ENCODE measurements at regions not wholly inside any gene's neighbourhood (a gene's known extent, or its start where the extent isn't known, plus 50 kb on each side); places are given as distances from the start of the nearest gene placed in this dataset.

GRCh38 chr9:21549251-21549765, 67.2 kb upstream of the IFNE start:
- no peak overlapping the region for H3K4me3 ChIP-seq
- ATAC-seq, result peak; percentile 86

GRCh38 chr9:21549890-21550289, 67.8 kb upstream of the IFNE start:
- no peaks in the 10 kb centered on the region for H3K9me3 ChIP-seq
- TF ChIP-seq CTCF (IDR thresholded peaks at IDR 0.05), result no peak
- DNase-seq (no peak), ATAC-seq (no peak)
- H3K36me3 ChIP-seq (ENCODE audit: low read depth), result no peaks in the 10 kb centered on the region
- no peaks in the 10 kb centered on the region for H3K4me1 ChIP-seq (ENCODE audit: low read depth)
- intact Hi-C loops (cut with DNase I, micrococcal nuclease), result no loop called here
- H3K4me3 ChIP-seq, result no peak overlapping the region

More at GRCh38 chr9:21549251-21549765, 67.2 kb upstream of the IFNE start:
- H3K4me1 ChIP-seq (ENCODE audit: low read depth), result no peaks in the 10 kb centered on the region
- intact Hi-C loops (cut with DNase I, micrococcal nuclease), result no loop called here
- no peaks in the 10 kb centered on the region for H3K36me3 ChIP-seq (ENCODE audit: low read depth)
- H3K9me3 ChIP-seq, result no peaks in the 10 kb centered on the region
- DNase-seq, result peak in 1 of 3 donors; percentile 92
- TF ChIP-seq CTCF (IDR thresholded peaks at IDR 0.05), result no peak

GRCh38 chr9:21550392-21550791, 68.3 kb upstream of the IFNE start:
- Histone ChIP-seq H3K9me3 (no peaks in the 10 kb centered on the region), H3K4me1 (ENCODE audit: low read depth) (no peaks in the 10 kb centered on the region), H3K4me3 (no peak overlapping the region), H3K36me3 (ENCODE audit: low read depth) (no peaks in the 10 kb centered on the region)
- intact Hi-C loops (cut with DNase I, micrococcal nuclease), result no loop called here
- TF ChIP-seq CTCF (IDR thresholded peaks at IDR 0.05), result no peak
- ATAC-seq (no peak), DNase-seq (no peak)

- H3K4me3 ChIP-seq, result no peak overlapping the region
- H3K36me3 ChIP-seq (ENCODE audit: low read depth), result no peaks in the 10 kb centered on the region
- no peak for TF ChIP-seq CTCF (IDR thresholded peaks at IDR 0.05)
- no peaks in the 10 kb centered on the region for H3K4me1 ChIP-seq (ENCODE audit: low read depth)
- H3K9me3 ChIP-seq, result no peaks in the 10 kb centered on the region
- DNase-seq, result no peak
- ATAC-seq, result no peak
- intact Hi-C loops (cut with DNase I, micrococcal nuclease), result no loop called here
Observed at GRCh38 chr9:21551401-21551800, 69.3 kb upstream of the IFNE start.

- intact Hi-C loops (cut with DNase I, micrococcal nuclease), result no loop called here
- no peak overlapping the region for H3K4me3 ChIP-seq
- TF ChIP-seq CTCF (IDR thresholded peaks at IDR 0.05), result no peak
- no peaks in the 10 kb centered on the region for H3K9me3 ChIP-seq
- no peak for DNase-seq
- no peaks in the 10 kb centered on the region for H3K36me3 ChIP-seq (ENCODE audit: low read depth)
- ATAC-seq, result no peak
- no peaks in the 10 kb centered on the region for H3K4me1 ChIP-seq (ENCODE audit: low read depth)
Observed at GRCh38 chr9:21552244-21553170, 70.4 kb upstream of the IFNE start.

Measured in mucosa of descending colon (tissue), 3 donors.